HL-60 (cell line): ENCODE measurements at regions not wholly inside any gene's neighbourhood (a gene's known extent, or its start where the extent isn't known, plus 50 kb on each side); places are given as distances from the start of the nearest gene placed in this dataset.
"Not testable (repeated sequence)": the region's sequence is repeated elsewhere in the genome, so short reads cannot be mapped to it uniquely, and the experiment has no call there.

Experiments used
- POLR2AphosphoS5 ChIP-seq: IDR thresholded peaks from 2 replicates; pipeline ENCODE4 v1.6.1; 2012; ENCODE audit warnings: low read depth
- SPI1 ChIP-seq: IDR thresholded peaks from 2 replicates; pipeline ENCODE4 v1.6.1; 2012; ENCODE audit warnings: low read depth, mild to moderate bottlenecking, borderline replicate concordance
- TF ChIP-seq, protein P1 (sequence below): IDR thresholded peaks from one replicate; pipeline ENCODE4 v1.5.1; 2011; ENCODE audit warnings: low read length, control low read depth, inconsistent platforms; ENCODE audit not compliant: insufficient read depth

DNA sequence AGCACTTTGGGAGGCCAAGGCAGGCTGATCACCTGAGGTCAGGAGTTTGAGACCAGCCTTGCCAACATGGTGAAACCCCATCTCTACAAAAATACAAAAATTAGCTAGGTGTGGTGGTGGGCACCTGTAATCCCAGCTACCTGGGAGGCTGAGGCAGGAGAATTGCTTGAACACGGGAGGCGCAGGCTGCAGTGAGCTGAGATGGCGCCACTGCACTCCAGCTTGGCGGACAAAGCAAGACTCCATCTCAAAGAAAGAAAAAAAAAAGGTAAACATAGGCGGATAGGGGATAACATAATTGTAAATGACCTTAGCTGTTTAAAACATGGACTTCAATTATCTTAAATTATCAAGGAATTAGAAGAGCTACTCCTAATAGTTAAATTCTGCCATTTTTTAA, 189.3 kb upstream of the ZNF184 start:
- TF ChIP-seq, protein P1, sequence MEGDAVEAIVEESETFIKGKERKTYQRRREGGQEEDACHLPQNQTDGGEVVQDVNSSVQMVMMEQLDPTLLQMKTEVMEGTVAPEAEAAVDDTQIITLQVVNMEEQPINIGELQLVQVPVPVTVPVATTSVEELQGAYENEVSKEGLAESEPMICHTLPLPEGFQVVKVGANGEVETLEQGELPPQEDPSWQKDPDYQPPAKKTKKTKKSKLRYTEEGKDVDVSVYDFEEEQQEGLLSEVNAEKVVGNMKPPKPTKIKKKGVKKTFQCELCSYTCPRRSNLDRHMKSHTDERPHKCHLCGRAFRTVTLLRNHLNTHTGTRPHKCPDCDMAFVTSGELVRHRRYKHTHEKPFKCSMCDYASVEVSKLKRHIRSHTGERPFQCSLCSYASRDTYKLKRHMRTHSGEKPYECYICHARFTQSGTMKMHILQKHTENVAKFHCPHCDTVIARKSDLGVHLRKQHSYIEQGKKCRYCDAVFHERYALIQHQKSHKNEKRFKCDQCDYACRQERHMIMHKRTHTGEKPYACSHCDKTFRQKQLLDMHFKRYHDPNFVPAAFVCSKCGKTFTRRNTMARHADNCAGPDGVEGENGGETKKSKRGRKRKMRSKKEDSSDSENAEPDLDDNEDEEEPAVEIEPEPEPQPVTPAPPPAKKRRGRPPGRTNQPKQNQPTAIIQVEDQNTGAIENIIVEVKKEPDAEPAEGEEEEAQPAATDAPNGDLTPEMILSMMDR: not testable (repeated sequence)
- TF ChIP-seq POLR2AphosphoS5, SPI1: not testable (repeated sequence)
